WTC11 (cell line): ENCODE measurements at regions not wholly inside any gene's neighbourhood (a gene's known extent, or its start where the extent isn't known, plus 50 kb on each side); places are given as distances from the start of the nearest gene placed in this dataset.
A peak's percentile ranks its signal among the peaks of the same experiment; 100 is the strongest.

Source experiments
- ATAC-seq: fragments of 200-7000 bp; cut with Tn5 transposase; 2 replicates; pipeline ENCODE4 v1.10.0; 2021; ENCODE audit warnings: mild to moderate bottlenecking, moderate library complexity
- CTCF ChIA-PET: fragments of 300-600 bp; sonication (Branson Sonifier 250); formaldehyde crosslinking; loops from one replicate; lab custom pipeline; 2021; ENCODE audit warnings: antibody characterized with exemption; lab: Charles Lee
- POLR2A ChIA-PET: fragments of 350-600 bp; sonication (Branson Sonifier 250); formaldehyde crosslinking; loops from one replicate; lab custom pipeline; 2021; ENCODE audit warnings: antibody characterized with exemption; lab: Charles Lee
- DNase-seq: peaks from one replicate; pipeline ENCODE4 v3.0.0; 2021; ENCODE audit warnings: low spot score
- H3K27ac Mint-ChIP-seq: 2 replicates; pipeline ENCODE4 v1.8.0; 2021; ENCODE audit warnings: mixed read lengths
- H3K27me3 Mint-ChIP-seq: 2 replicates; pipeline ENCODE4 v1.8.0; 2021; ENCODE audit warnings: low read depth, mild to moderate bottlenecking, moderate library complexity, mixed read lengths
- H3K36me3 Mint-ChIP-seq: 2 replicates; pipeline ENCODE4 v1.8.0; 2021; ENCODE audit warnings: mixed read lengths
- H3K4me1 Mint-ChIP-seq: 2 replicates; pipeline ENCODE4 v1.8.0; 2022; ENCODE audit warnings: mixed read lengths
- H3K4me3 Mint-ChIP-seq: 2 replicates; pipeline ENCODE4 v1.8.0; 2021; ENCODE audit warnings: mild to moderate bottlenecking, moderate library complexity, mixed read lengths
- H3K9me3 Mint-ChIP-seq: 2 replicates; pipeline ENCODE4 v1.8.0; 2021; ENCODE audit warnings: mixed read lengths
- ATF1 ChIP-seq: sonication (generic); formaldehyde crosslinking; IDR thresholded peaks from 2 replicates; pipeline ENCODE4 v1.8.1; 2023; ENCODE audit warnings: mild to moderate bottlenecking, moderate library complexity, missing genetic modification reagents
- CREB1 ChIP-seq: sonication (generic); formaldehyde crosslinking; IDR thresholded peaks from 2 replicates; pipeline ENCODE4 v1.8.0; 2023; ENCODE audit warnings: mild to moderate bottlenecking, missing genetic modification reagents
- ELF4 ChIP-seq: sonication (generic); formaldehyde crosslinking; IDR thresholded peaks from 2 replicates; pipeline ENCODE4 v1.8.1; 2022; ENCODE audit warnings: low read depth, mild to moderate bottlenecking, moderate library complexity, missing genetic modification reagents
- EMX1 ChIP-seq: fragments of 250-450 bp; sonication (Bioruptor Pico); IDR thresholded peaks from 2 replicates; pipeline ENCODE4 v1.8.0; 2021; ENCODE audit warnings: mild to moderate bottlenecking
- ESRRA ChIP-seq: sonication (generic); formaldehyde crosslinking; IDR thresholded peaks from 2 replicates; pipeline ENCODE4 v1.8.1; 2022; ENCODE audit warnings: mild to moderate bottlenecking, missing genetic modification reagents, borderline replicate concordance
- GRHL2 ChIP-seq: fragments of 250-450 bp; sonication (Bioruptor Pico); IDR thresholded peaks from 2 replicates; pipeline ENCODE4 v1.8.0; 2022; ENCODE audit warnings: mild to moderate bottlenecking, moderate library complexity; ENCODE audit not compliant: insufficient replicate concordance, severe bottlenecking
- IRF2 ChIP-seq: sonication (generic); formaldehyde crosslinking; IDR thresholded peaks from 2 replicates; pipeline ENCODE4 v1.8.0; 2022; ENCODE audit warnings: low read depth, missing genetic modification reagents, borderline replicate concordance
- NR2C2 ChIP-seq: sonication (generic); formaldehyde crosslinking; IDR thresholded peaks from 2 replicates; pipeline ENCODE4 v1.8.0; 2022; ENCODE audit warnings: mild to moderate bottlenecking, missing genetic modification reagents
- RELA ChIP-seq: sonication (generic); formaldehyde crosslinking; IDR thresholded peaks from 2 replicates; pipeline ENCODE4 v1.8.1; 2022; ENCODE audit warnings: missing genetic modification reagents, mild to moderate bottlenecking, borderline replicate concordance
- SOX15 ChIP-seq: fragments of 250-450 bp; sonication (Bioruptor Pico); IDR thresholded peaks from 2 replicates; pipeline ENCODE4 v1.9.0; 2021; ENCODE audit warnings: mild to moderate bottlenecking
- TCF7 ChIP-seq: sonication (generic); formaldehyde crosslinking; IDR thresholded peaks from 2 replicates; pipeline ENCODE4 v1.8.0; 2022; ENCODE audit warnings: mild to moderate bottlenecking, low read depth, missing genetic modification reagents, moderate library complexity
- ZBTB43 ChIP-seq: sonication (generic); formaldehyde crosslinking; IDR thresholded peaks from 2 replicates; pipeline ENCODE4 v1.8.1; 2023; ENCODE audit warnings: mild to moderate bottlenecking, missing genetic modification reagents
- ZMAT4 ChIP-seq: fragments of 250-450 bp; sonication (Bioruptor Pico); IDR thresholded peaks from 2 replicates; pipeline ENCODE4 v1.9.0; 2021; ENCODE audit warnings: mild to moderate bottlenecking
- ZNF219 ChIP-seq: sonication (generic); formaldehyde crosslinking; IDR thresholded peaks from 2 replicates; pipeline ENCODE4 v1.8.0; 2023; ENCODE audit warnings: missing genetic modification reagents, mild to moderate bottlenecking, borderline replicate concordance
- ZNF281 ChIP-seq: sonication (generic); formaldehyde crosslinking; IDR thresholded peaks from 2 replicates; pipeline ENCODE4 v1.8.0; 2023; ENCODE audit warnings: mild to moderate bottlenecking, missing genetic modification reagents
- ZNF317 ChIP-seq: sonication (generic); formaldehyde crosslinking; IDR thresholded peaks from 2 replicates; pipeline ENCODE4 v1.8.1; 2023; ENCODE audit warnings: low read depth, mild to moderate bottlenecking, moderate library complexity, missing genetic modification reagents, borderline replicate concordance
- ZNF423 ChIP-seq: fragments of 250-450 bp; sonication (Bioruptor Pico); IDR thresholded peaks from 2 replicates; pipeline ENCODE4 v2.1.2; 2022; ENCODE audit warnings: mild to moderate bottlenecking, moderate library complexity
- ZNF425 ChIP-seq: fragments of 250-450 bp; sonication (Bioruptor Pico); conservative IDR thresholded peaks from 2 replicates; pipeline ENCODE4 v1.9.0; 2021; ENCODE audit warnings: mild to moderate bottlenecking
- TF ChIP-seq, protein P1 (sequence below): sonication (generic); formaldehyde crosslinking; IDR thresholded peaks from 2 replicates; pipeline ENCODE4 v1.8.1; 2022; ENCODE audit warnings: missing genetic modification reagents, borderline replicate concordance
- TF ChIP-seq, protein P2 (sequence below): fragments of 250-450 bp; sonication (Bioruptor Pico); IDR thresholded peaks from 2 replicates; pipeline ENCODE4 v1.9.0; 2021; ENCODE audit warnings: moderate library complexity, mild to moderate bottlenecking, inconsistent platforms, borderline replicate concordance
- TF ChIP-seq, protein P3 (sequence below): sonication (generic); formaldehyde crosslinking; IDR thresholded peaks from 2 replicates; pipeline ENCODE4 v1.8.0; 2022; ENCODE audit warnings: mild to moderate bottlenecking, missing genetic modification reagents

DNA sequence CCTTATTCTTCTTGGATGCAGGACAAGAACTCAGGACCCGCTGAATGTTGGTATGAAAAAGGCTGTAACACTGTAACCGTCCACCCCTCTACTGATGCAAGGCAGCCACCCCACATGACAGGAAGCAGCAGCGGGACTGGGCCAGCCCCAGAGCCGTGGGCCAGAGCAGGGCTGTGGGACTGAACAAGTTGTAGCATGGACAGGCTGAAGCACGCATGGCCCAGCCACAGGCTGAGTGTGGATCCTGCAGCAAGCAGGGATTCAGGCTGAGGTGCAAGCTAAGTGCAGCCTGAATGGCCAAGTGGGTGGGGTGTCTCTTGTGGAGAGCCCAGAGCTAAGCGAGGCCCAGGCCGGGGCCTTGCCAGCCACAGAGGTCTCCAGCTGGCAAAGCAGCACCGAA lies 632.2 kb downstream of the SPOCK3 start:
- 0 out of 2 replicates have a peak, but pooled peaks cover 5% of the 10 kb centered on the region for H3K36me3 Mint-ChIP-seq
- no peaks in the 10 kb centered on the region; the same call in 1 of the 2 replicates for H3K27me3 Mint-ChIP-seq
- no peak for TF ChIP-seq SOX15
- no peak for TF ChIP-seq ELF4 (CRISPR knock-in tag)
- TF ChIP-seq ZNF219 (CRISPR knock-in tag), result no peak
- no peak for TF ChIP-seq ZNF423 (CRISPR knock-in tag)
- no peak for TF ChIP-seq ZBTB43 (CRISPR knock-in tag)
- TF ChIP-seq ZNF425 (CRISPR knock-in tag), result no peak
- no peak for TF ChIP-seq ZNF317 (CRISPR knock-in tag)
- TF ChIP-seq, protein P1, sequence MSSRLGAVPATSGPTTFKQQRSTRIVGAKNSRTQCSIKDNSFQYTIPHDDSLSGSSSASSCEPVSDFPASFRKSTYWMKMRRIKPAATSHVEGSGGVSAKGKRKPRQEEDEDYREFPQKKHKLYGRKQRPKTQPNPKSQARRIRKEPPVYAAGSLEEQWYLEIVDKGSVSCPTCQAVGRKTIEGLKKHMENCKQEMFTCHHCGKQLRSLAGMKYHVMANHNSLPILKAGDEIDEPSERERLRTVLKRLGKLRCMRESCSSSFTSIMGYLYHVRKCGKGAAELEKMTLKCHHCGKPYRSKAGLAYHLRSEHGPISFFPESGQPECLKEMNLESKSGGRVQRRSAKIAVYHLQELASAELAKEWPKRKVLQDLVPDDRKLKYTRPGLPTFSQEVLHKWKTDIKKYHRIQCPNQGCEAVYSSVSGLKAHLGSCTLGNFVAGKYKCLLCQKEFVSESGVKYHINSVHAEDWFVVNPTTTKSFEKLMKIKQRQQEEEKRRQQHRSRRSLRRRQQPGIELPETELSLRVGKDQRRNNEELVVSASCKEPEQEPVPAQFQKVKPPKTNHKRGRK (CRISPR knock-in tag), result no peak
- no peak for TF ChIP-seq IRF2
- no peak for TF ChIP-seq ZMAT4 (CRISPR knock-in tag)
- TF ChIP-seq, protein P2, sequence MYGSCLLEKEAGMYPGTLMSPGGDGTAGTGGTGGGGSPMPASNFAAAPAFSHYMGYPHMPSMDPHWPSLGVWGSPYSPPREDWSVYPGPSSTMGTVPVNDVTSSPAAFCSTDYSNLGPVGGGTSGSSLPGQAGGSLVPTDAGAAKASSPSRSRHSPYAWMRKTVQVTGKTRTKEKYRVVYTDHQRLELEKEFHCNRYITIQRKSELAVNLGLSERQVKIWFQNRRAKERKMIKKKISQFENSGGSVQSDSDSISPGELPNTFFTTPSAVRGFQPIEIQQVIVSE (CRISPR knock-in tag), result no peak
- no peak for TF ChIP-seq CREB1
- H3K4me3 Mint-ChIP-seq, result no peak overlapping the region
- ATAC-seq, result peak; percentile 30; the same call in 1 of the 2 replicates
- no peaks in the 10 kb centered on the region for H3K4me1 Mint-ChIP-seq
- H3K27ac Mint-ChIP-seq, result no peak overlapping the region
- H3K9me3 Mint-ChIP-seq, result peaks cover 14% of the 10 kb centered on the region
- ChIA-PET POLR2A (interaction anchor here (0.5 kb wide), 1 partner anchor 14 kb away, joined by 3 read pairs; no protein-coding TSS in a partner anchor), CTCF (no interaction called here)
- DNase-seq, result no peak

GRCh38 chr4:166622425-166622977 lies 611.8 kb downstream of the SPOCK3 start:
- H3K4me1 Mint-ChIP-seq, result peaks cover 14% of the 10 kb centered on the region
- TF ChIP-seq NR2C2 (CRISPR knock-in tag) (no peak), GRHL2 (CRISPR knock-in tag) (no peak), RELA (CRISPR knock-in tag) (no peak), ESRRA (no peak), ZNF281 (CRISPR knock-in tag) (no peak), TCF7 (CRISPR knock-in tag) (no peak), EMX1 (no peak), ZNF425 (CRISPR knock-in tag) (no peak), ATF1 (no peak)
- TF ChIP-seq, protein P3, sequence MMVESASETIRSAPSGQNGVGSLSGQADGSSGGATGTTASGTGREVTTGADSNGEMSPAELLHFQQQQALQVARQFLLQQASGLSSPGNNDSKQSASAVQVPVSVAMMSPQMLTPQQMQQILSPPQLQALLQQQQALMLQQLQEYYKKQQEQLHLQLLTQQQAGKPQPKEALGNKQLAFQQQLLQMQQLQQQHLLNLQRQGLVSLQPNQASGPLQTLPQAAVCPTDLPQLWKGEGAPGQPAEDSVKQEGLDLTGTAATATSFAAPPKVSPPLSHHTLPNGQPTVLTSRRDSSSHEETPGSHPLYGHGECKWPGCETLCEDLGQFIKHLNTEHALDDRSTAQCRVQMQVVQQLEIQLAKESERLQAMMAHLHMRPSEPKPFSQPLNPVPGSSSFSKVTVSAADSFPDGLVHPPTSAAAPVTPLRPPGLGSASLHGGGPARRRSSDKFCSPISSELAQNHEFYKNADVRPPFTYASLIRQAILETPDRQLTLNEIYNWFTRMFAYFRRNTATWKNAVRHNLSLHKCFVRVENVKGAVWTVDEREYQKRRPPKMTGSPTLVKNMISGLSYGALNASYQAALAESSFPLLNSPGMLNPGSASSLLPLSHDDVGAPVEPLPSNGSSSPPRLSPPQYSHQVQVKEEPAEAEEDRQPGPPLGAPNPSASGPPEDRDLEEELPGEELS (CRISPR knock-in tag), result no peak

More at GRCh38 chr4:166622425-166622977, 611.8 kb downstream of the SPOCK3 start:
- Mint-ChIP-seq H3K4me3 (no peak overlapping the region), H3K36me3 (no peaks in the 10 kb centered on the region), H3K9me3 (no peaks in the 10 kb centered on the region), H3K27me3 (no peaks in the 10 kb centered on the region), H3K27ac (no peak overlapping the region)
- ChIA-PET POLR2A (no interaction called here), CTCF (no interaction called here)
- DNase-seq (no peak), ATAC-seq (no peak)
